Tibial artery (tissue), 4 donors: ENCODE measurements at regions not wholly inside any gene's neighbourhood (a gene's known extent, or its start where the extent isn't known, plus 50 kb on each side); places are given as distances from the start of the nearest gene placed in this dataset.

Experiments used
- DNase-seq, 2 donors: peaks; one replicate each; pipeline ENCODE4 v3.0.0-alpha.2; 2019
- H3K27ac ChIP-seq, 2 donors: fragments of 200-600 bp; sonication (generic) in 1 of 2; 1 replicate in 1 of 2; 2 replicates in 1 of 2; pipeline ENCODE4 v1.5.1; 2018 to 2019; ENCODE audit warnings: mild to moderate bottlenecking in 1 of 2
- H3K27me3 ChIP-seq, 2 donors: fragments of 200-600 bp; sonication (generic) in 1 of 2; one replicate each; pipeline versions ENCODE4 v1.5.1 to v1.6.0; 2016 to 2019
- H3K36me3 ChIP-seq, 3 donors: fragments of 200-600 bp; sonication (generic) in 2 of 3; one replicate each; pipeline ENCODE4 v1.5.1; 2016 to 2019; ENCODE audit warnings: mild to moderate bottlenecking in 2 of 3
- H3K4me1 ChIP-seq, 4 donors: fragments of 200-600 bp; sonication (generic) in 2 of 4; 1 replicate in 3 of 4; 2 replicates in 1 of 4; pipeline ENCODE4 v1.5.1; 2016 to 2019
- H3K4me3 ChIP-seq, 2 donors: fragments of 200-600 bp; sonication (generic) in 1 of 2; 1 replicate in 1 of 2; 2 replicates in 1 of 2; pipeline ENCODE4 v1.5.1; 2018 to 2019; ENCODE audit warnings: mild to moderate bottlenecking in 2 of 2
- H3K9me3 ChIP-seq, 3 donors: fragments of 200-600 bp; sonication (generic) in 1 of 3; one replicate each; pipeline ENCODE4 v1.5.1; 2016 to 2019
- intact Hi-C: fragments of 100-400 bp; cut with DNase I; formaldehyde crosslinking; loops from one replicate; pipeline ENCODE4 v1.15.0; 2023; ENCODE audit warnings: low total_unique reads
- TF ChIP-seq, protein P1 (sequence below), 2 experiments: fragments of 200-600 bp in 1 of 2; fragments of 450-650 bp in 1 of 2; IDR thresholded peaks; one replicate each; pipeline ENCODE4 v1.5.1; 2017 to 2019; ENCODE audit warnings: antibody characterized with exemption in 2 of 2, mild to moderate bottlenecking in 1 of 2, moderate library complexity in 1 of 2

GRCh38 chr1:95742591-95743089 lies 508.6 kb downstream of the RWDD3 start:
- H3K9me3 ChIP-seq: no peaks in the 10 kb centered on the region
- no peaks in the 10 kb centered on the region for H3K27me3 ChIP-seq
- DNase-seq: no peak
- H3K36me3 ChIP-seq: no peaks in the 10 kb centered on the region
- TF ChIP-seq, protein P1, sequence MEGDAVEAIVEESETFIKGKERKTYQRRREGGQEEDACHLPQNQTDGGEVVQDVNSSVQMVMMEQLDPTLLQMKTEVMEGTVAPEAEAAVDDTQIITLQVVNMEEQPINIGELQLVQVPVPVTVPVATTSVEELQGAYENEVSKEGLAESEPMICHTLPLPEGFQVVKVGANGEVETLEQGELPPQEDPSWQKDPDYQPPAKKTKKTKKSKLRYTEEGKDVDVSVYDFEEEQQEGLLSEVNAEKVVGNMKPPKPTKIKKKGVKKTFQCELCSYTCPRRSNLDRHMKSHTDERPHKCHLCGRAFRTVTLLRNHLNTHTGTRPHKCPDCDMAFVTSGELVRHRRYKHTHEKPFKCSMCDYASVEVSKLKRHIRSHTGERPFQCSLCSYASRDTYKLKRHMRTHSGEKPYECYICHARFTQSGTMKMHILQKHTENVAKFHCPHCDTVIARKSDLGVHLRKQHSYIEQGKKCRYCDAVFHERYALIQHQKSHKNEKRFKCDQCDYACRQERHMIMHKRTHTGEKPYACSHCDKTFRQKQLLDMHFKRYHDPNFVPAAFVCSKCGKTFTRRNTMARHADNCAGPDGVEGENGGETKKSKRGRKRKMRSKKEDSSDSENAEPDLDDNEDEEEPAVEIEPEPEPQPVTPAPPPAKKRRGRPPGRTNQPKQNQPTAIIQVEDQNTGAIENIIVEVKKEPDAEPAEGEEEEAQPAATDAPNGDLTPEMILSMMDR (IDR thresholded peaks at IDR 0.05): no peak
- intact Hi-C loops: no loop called here
- H3K4me1 ChIP-seq: no peaks in the 10 kb centered on the region
- H3K4me3 ChIP-seq: no peak overlapping the region
- H3K27ac ChIP-seq: no peak overlapping the region

DNA sequence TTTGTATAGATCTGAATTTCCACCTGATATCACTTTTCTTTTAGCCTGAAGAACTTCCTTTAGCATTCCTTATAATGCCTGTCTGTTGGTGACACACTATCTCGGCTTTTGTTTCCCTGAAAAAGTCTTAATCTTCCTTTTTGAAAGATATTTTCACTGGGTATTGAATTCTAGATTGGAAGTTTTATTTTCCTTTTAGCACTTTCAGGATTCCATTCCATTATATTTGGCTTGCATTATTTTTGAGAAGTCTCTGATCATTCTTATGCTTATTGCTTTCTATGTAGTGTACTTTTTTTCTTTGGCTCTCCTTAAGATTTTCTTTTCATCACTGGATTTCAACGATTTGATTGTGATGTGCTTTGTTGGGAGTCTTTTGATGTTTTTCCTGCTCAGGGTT lies 510.7 kb downstream of the RWDD3 start:
- no peak for DNase-seq
- Histone ChIP-seq H3K4me3 (no peak overlapping the region), H3K36me3 (no peaks in the 10 kb centered on the region), H3K27me3 (no peaks in the 10 kb centered on the region), H3K27ac (no peak overlapping the region), H3K4me1 (no peaks in the 10 kb centered on the region), H3K9me3 (no peaks in the 10 kb centered on the region)
- intact Hi-C loops: no loop called here
- TF ChIP-seq, protein P1 (IDR thresholded peaks at IDR 0.05): no peak

GRCh38 chr1:95752515-95753381 lies 518.7 kb downstream of the RWDD3 start:
- intact Hi-C loops: no loop called here
- Histone ChIP-seq H3K4me3 (no peak overlapping the region), H3K27ac (no peak overlapping the region), H3K9me3 (peaks cover 0 to 34% (median 25%) of the 10 kb centered on the region in 3 donors), H3K27me3 (no peaks in the 10 kb centered on the region), H3K36me3 (no peaks in the 10 kb centered on the region), H3K4me1 (no peaks in the 10 kb centered on the region)
- DNase-seq: no peak
- TF ChIP-seq, protein P1 (IDR thresholded peaks at IDR 0.05): no peak

- H3K36me3 ChIP-seq: no peaks in the 10 kb centered on the region
- intact Hi-C loops: no loop called here
- H3K4me3 ChIP-seq: no peak overlapping the region
- DNase-seq: no peak
- TF ChIP-seq, protein P1 (IDR thresholded peaks at IDR 0.05): no peak
- H3K27me3 ChIP-seq: no peaks in the 10 kb centered on the region
- H3K4me1 ChIP-seq: no peaks in the 10 kb centered on the region
- no peak overlapping the region for H3K27ac ChIP-seq
- H3K9me3 ChIP-seq: peaks cover 0 to 34% (median 25%) of the 10 kb centered on the region in 3 donors
Observed at GRCh38 chr1:95753382-95754016, 519.5 kb downstream of the RWDD3 start.

DNA sequence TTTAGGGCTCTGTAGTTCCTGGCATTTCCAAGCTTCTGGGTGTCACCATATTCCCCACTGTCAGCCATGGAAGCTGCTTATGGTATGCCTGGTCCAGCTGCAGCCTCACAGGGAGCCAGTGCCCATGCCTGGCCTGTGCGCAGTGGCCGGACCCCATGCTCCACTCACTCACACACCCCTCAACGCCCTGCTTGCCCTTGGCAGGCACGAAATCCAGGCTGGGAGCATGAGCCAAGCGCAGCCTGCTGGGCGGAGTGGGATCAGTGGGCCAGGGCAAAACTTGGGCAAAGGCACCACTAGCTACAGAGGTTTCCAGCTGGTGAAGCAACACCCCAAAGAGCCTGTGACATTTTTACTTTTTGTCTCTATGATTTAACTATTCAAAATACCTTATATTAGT lies 520.4 kb downstream of the RWDD3 start:
- no peak overlapping the region for H3K27ac ChIP-seq
- intact Hi-C loops: no loop called here
- DNase-seq: no peak
- no peaks in the 10 kb centered on the region for H3K36me3 ChIP-seq
- H3K9me3 ChIP-seq: peaks cover 0 to 34% (median 28%) of the 10 kb centered on the region in 3 donors
- TF ChIP-seq, protein P1 (IDR thresholded peaks at IDR 0.05): no peak
- H3K27me3 ChIP-seq: no peaks in the 10 kb centered on the region
- no peaks in the 10 kb centered on the region for H3K4me1 ChIP-seq
- H3K4me3 ChIP-seq: no peak overlapping the region
